ENCODE measurements at regions not wholly inside any gene's neighbourhood (a gene's known extent, or its start where the extent isn't known, plus 50 kb on each side); places are given as distances from the start of the nearest gene placed in this dataset.

- peaks cover 1% of the 10 kb centered on the region; the same call in 1 of the 2 replicates for H3K4me1 ChIP-seq (ENCODE audit: control insufficient read depth, insufficient read depth, low read length)
- BruUV-seq (replicated peaks), result no TSS peak
- H4K91ac ChIP-seq (ENCODE audit: insufficient read depth, low read depth, low read length), result no peak overlapping the region
- no peak overlapping the region for H2AK9ac ChIP-seq (replicated peaks; ENCODE audit: low read depth, low read length, poor library complexity)
- in situ Hi-C loops (cut with MboI; ENCODE audit: low sequenced_read_pairs) (loop anchor here (10.0 kb wide), 1 partner anchor 1141 kb away; the partner anchor contains the start of gene ASMTL), intact Hi-C loops (cut with micrococcal nuclease) (loop anchor here (10.0 kb wide), 1 partner anchor 241 kb away; no protein-coding TSS in a partner anchor), dilution Hi-C loops (cut with HindIII; ENCODE audit: low sequenced_read_pairs, unreplicated experiment) (no loop called here)
- ChIA-PET POLR2A (ENCODE audit: unreplicated experiment) (no interaction called here), CTCF (no interaction called here)
- no peaks in the 10 kb centered on the region for H3K79me1 ChIP-seq (ENCODE audit: low read depth in 1 of 2, low read length in 2 of 2)
- no peak for ATAC-seq (ENCODE audit: low read depth)
- no peak overlapping the region for H2AFZ ChIP-seq (replicated peaks; ENCODE audit: low read length, poor library complexity)
- no peak overlapping the region for H4K8ac ChIP-seq (ENCODE audit: low read depth in 2 of 2, low read length in 2 of 2)
- H3K9me3 ChIP-seq (ENCODE audit: control insufficient read depth, insufficient read depth, low read length), result no peaks in the 10 kb centered on the region
- no peaks in the 10 kb centered on the region for H3K27me3 ChIP-seq (ENCODE audit: control insufficient read depth, insufficient read depth, low read length)
- no peak overlapping the region for H2AK5ac ChIP-seq (ENCODE audit: low read depth, low read length)
- H4K20me1 ChIP-seq (ENCODE audit: insufficient read depth, low read length), result no peaks in the 10 kb centered on the region
- H2BK20ac ChIP-seq (ENCODE audit: low read depth, low read length), result no peak overlapping the region
- no peak overlapping the region for H2BK15ac ChIP-seq (ENCODE audit: low read depth, low read length)
- no peaks in the 10 kb centered on the region; the same call in 1 of the 2 replicates for H3K9me1 ChIP-seq (ENCODE audit: insufficient read depth, low read length)
- no peak overlapping the region for H3K4me2 ChIP-seq (ENCODE audit: low read depth, low read length)
- WGBS, 2 experiments (ENCODE audit: extremely low coverage in 2 of 2, insufficient read length in 1 of 2), result no CpG with 5 or more reads among the region's 4 CpGs
- H4K5ac ChIP-seq (ENCODE audit: low read depth, low read length), result no peak overlapping the region
- no peak overlapping the region for H3K4ac ChIP-seq (ENCODE audit: low read depth, low read length)
- H2BK120ac ChIP-seq (ENCODE audit: low read depth, low read length), result no peak overlapping the region
- H3K23ac ChIP-seq (ENCODE audit: low read depth, low read length), result no peak overlapping the region
- no peak for DNase-seq
- no peak overlapping the region for H2BK5ac ChIP-seq (ENCODE audit: low read depth, low read length, poor library complexity, severe bottlenecking)
- H3K27ac ChIP-seq (ENCODE audit: insufficient read depth, low read length), result no peak overlapping the region
- H3K14ac ChIP-seq (replicated peaks; ENCODE audit: low read depth, low read length), result no peak overlapping the region
- H3K9ac ChIP-seq (ENCODE audit: low read depth, low read length), result no peak overlapping the region
- H3K36me3 ChIP-seq (ENCODE audit: control insufficient read depth, insufficient read depth, low read length), result no peaks in the 10 kb centered on the region
- H3K56ac ChIP-seq (ENCODE audit: extremely low read depth, insufficient read depth, low read length), result no peak overlapping the region
- no peak for TF ChIP-seq MAFK (IDR thresholded peaks at IDR 0.05; ENCODE audit: low read depth, low read length)
- H3K4me3 ChIP-seq (ENCODE audit: insufficient read depth, low read depth, low read length), result no peak overlapping the region
- no peak overlapping the region for H3K18ac ChIP-seq (ENCODE audit: low read depth, low read length)
These were observed 95.0 kb upstream of the CD99 start for GRCh38 chrX:2596045-2596444.
